K562 (cell line): ENCODE measurements at regions not wholly inside any gene's neighbourhood (a gene's known extent, or its start where the extent isn't known, plus 50 kb on each side); places are given as distances from the start of the nearest gene placed in this dataset.

Experiments
- ATAC-seq: fragments of 200-7000 bp; cut with Tn5 transposase; 3 replicates; pipeline ENCODE4 v1.9.1; 2020; ENCODE audit warnings: moderate library complexity
- BruUV-seq: library from RNA; stranded (reverse); fragments of 400-500 nt; replicated peaks from 2 replicates; lab custom pipeline; 2021; lab: Mats Ljungman, UMichigan
- CTCF ChIA-PET: fragments of 300-600 bp; formaldehyde crosslinking; extraction: SDS; loops from one replicate; lab custom pipeline; 2021; ENCODE audit warnings: low intra/inter-chr PET ratio; lab: Yijun Ruan, JAX
- POLR2A ChIA-PET: fragments of 300-600, 350-650 bp; sonication (Branson Sonifier 250); formaldehyde crosslinking; extraction: SDS; loops from one replicate; lab custom pipeline; 2021; ENCODE audit warnings: antibody characterized with exemption, inconsistent platforms; lab: Yijun Ruan, JAX
- DNase-seq, 4 experiments: peaks; one replicate each; pipeline versions ENCODE4 v3.0.0 to v3.0.0-alpha.2; 2011 to 2018; ENCODE audit warnings: low spot score in 3 of 4, mixed read lengths in 3 of 4; ENCODE audit errors: extremely low read depth in 1 of 4
- FAIRE-seq: peaks from 2 replicates; lab custom pipeline; 2011; peaks lifted over from hg19 to GRCh38; lab: Jason Lieb, UNC
- H2AFZ ChIP-seq: 2 replicates; pipeline ENCODE4 v1.6.0; 2011; ENCODE audit warnings: low read depth, low read length, control low read depth, inconsistent platforms
- H3K27ac ChIP-seq: fragments of 200-600 bp; 3 replicates; pipeline ENCODE4 v1.8.0; 2011; ENCODE audit warnings: low read depth, mild to moderate bottlenecking, control low read depth, inconsistent platforms, low read length, moderate library complexity, mixed read lengths; ENCODE audit errors: extremely low read depth
- H3K27me3 ChIP-seq, 2 experiments: fragments of 300-600 bp in 1 of 2; 2 replicates in 1 of 2; 3 replicates in 1 of 2; pipeline versions ENCODE4 v1.6.0 to v1.8.0; 2011; ENCODE audit warnings: inconsistent platforms in 2 of 2, low read length in 2 of 2, mild to moderate bottlenecking in 1 of 2, mixed read lengths in 1 of 2, moderate library complexity in 1 of 2; ENCODE audit not compliant: control insufficient read depth in 2 of 2, insufficient read depth in 2 of 2
- H3K36me3 ChIP-seq: fragments of 300-600 bp; 3 replicates; pipeline ENCODE4 v1.8.0; 2011; ENCODE audit warnings: mild to moderate bottlenecking, low read length, inconsistent platforms; ENCODE audit not compliant: control insufficient read depth, insufficient read depth
- H3K4me1 ChIP-seq, 2 experiments: fragments of 200-600 bp in 1 of 2; replicated peaks in 1 of 2; 2 replicates in 1 of 2; 3 replicates in 1 of 2; pipeline versions ENCODE4 v1.5.1 to v1.8.0; 2011; ENCODE audit warnings: inconsistent platforms in 2 of 2, low read length in 2 of 2, mild to moderate bottlenecking in 1 of 2, mixed read lengths in 1 of 2, moderate library complexity in 1 of 2; ENCODE audit not compliant: control insufficient read depth in 2 of 2, insufficient read depth in 2 of 2
- H3K4me2 ChIP-seq: 2 replicates; pipeline ENCODE4 v1.6.1; 2011; ENCODE audit warnings: low read length, control low read depth, inconsistent platforms, mixed read lengths; ENCODE audit not compliant: insufficient read depth
- H3K4me3 ChIP-seq: fragments of 200-600 bp; sonication (generic), shearing (Covaris generic); 2 replicates; pipeline ENCODE4 v1.5.1; 2016; ENCODE audit warnings: control low read depth, inconsistent platforms
- H3K79me2 ChIP-seq: fragments of 200-600 bp; 3 replicates; pipeline ENCODE4 v1.8.0; 2011; ENCODE audit warnings: low read length, inconsistent platforms; ENCODE audit not compliant: control insufficient read depth, insufficient read depth
- H3K9ac ChIP-seq, 2 experiments: 2 replicates each; pipeline versions ENCODE4 v1.6.0 to v1.6.1; 2011; ENCODE audit warnings: low read depth in 2 of 2, low read length in 2 of 2, control low read depth in 1 of 2, inconsistent platforms in 1 of 2, mild to moderate bottlenecking in 1 of 2, mixed read lengths in 1 of 2; ENCODE audit not compliant: insufficient read depth in 1 of 2
- H3K9me1 ChIP-seq: one replicate; pipeline ENCODE4 v1.6.0; 2011; ENCODE audit warnings: inconsistent platforms, mild to moderate bottlenecking, low read length, moderate library complexity; ENCODE audit not compliant: control insufficient read depth, insufficient read depth
- H3K9me3 ChIP-seq: replicated peaks from 2 replicates; pipeline ENCODE4 v1.5.1; 2011; ENCODE audit warnings: low read depth, low read length, inconsistent platforms; ENCODE audit not compliant: control insufficient read depth, insufficient read depth
- H4K20me1 ChIP-seq: replicated peaks from 2 replicates; pipeline ENCODE4 v1.6.1; 2011; ENCODE audit warnings: low read length, inconsistent platforms, mixed read lengths; ENCODE audit not compliant: control insufficient read depth, insufficient read depth
- CAMTA2 ChIP-seq: fragments of 250-450 bp; sonication (Bioruptor Pico); conservative IDR thresholded peaks from 2 replicates; pipeline ENCODE4 v1.5.1; 2022
- E2F1 ChIP-seq: sonication (generic); formaldehyde crosslinking; IDR thresholded peaks from 2 replicates; pipeline ENCODE4 v1.8.1; 2023; ENCODE audit warnings: mild to moderate bottlenecking, missing genetic modification reagents, moderate library complexity
- E2F8 ChIP-seq: fragments of 450-650 bp; IDR thresholded peaks from 2 replicates; pipeline ENCODE4 v1.7.1; 2018; ENCODE audit warnings: mild to moderate bottlenecking, low read depth; ENCODE audit not compliant: partially characterized antibody
- HNRNPUL1 ChIP-seq: fragments of 200-400 bp; formaldehyde crosslinking; IDR thresholded peaks from 2 replicates; pipeline ENCODE4 v1.6.1; 2017; ENCODE audit warnings: low read length
- KLF13 ChIP-seq: fragments of 450-650 bp; IDR thresholded peaks from 2 replicates; pipeline ENCODE4 v1.6.1; 2016; ENCODE audit warnings: missing genetic modification characterization, low read depth, mild to moderate bottlenecking, missing compliant biosample characterization, moderate library complexity, borderline replicate concordance
- MYNN ChIP-seq, 2 experiments: sonication (generic); formaldehyde crosslinking in 1 of 2; IDR thresholded peaks; 2 replicates each; pipeline versions ENCODE4 v1.5.0 to v1.6.1; 2016 to 2020; ENCODE audit warnings: antibody characterized with exemption in 1 of 2, missing genetic modification reagents in 1 of 2
- NELFE ChIP-seq: IDR thresholded peaks from 2 replicates; pipeline ENCODE4 v1.6.1; 2011; ENCODE audit warnings: mild to moderate bottlenecking; ENCODE audit not compliant: insufficient read depth, insufficient read length
- NR2C1 ChIP-seq, 2 experiments: fragments of 450-650 bp; IDR thresholded peaks; 2 replicates each; pipeline ENCODE4 v1.6.1; 2017; ENCODE audit warnings: mild to moderate bottlenecking in 2 of 2, antibody characterized with exemption in 1 of 2, inconsistent platforms in 1 of 2, missing compliant biosample characterization in 1 of 2, missing genetic modification characterization in 1 of 2
- RBM25 ChIP-seq: fragments of 200-400 bp; formaldehyde crosslinking; IDR thresholded peaks from 2 replicates; pipeline ENCODE4 v1.6.1; 2018; ENCODE audit warnings: low read length, low read depth, moderate library complexity; ENCODE audit not compliant: severe bottlenecking
- RERE ChIP-seq: sonication (generic); formaldehyde crosslinking; IDR thresholded peaks from 2 replicates; pipeline ENCODE4 v1.8.0; 2023; ENCODE audit warnings: missing genetic modification reagents, mild to moderate bottlenecking, borderline replicate concordance
- TRIM24 ChIP-seq, 2 experiments: fragments of 450-650 bp; IDR thresholded peaks; 2 replicates each; pipeline ENCODE4 v1.6.1; 2016
- ZNF184 ChIP-seq: sonication (generic); formaldehyde crosslinking; IDR thresholded peaks from 2 replicates; pipeline ENCODE4 v1.5.0; 2020; ENCODE audit warnings: missing genetic modification reagents
- ZNF197 ChIP-seq: fragments of 200-800 bp; sonication (Bioruptor generic); IDR thresholded peaks from 2 replicates; pipeline ENCODE4 v1.6.1; 2016; ENCODE audit warnings: low read depth, missing genetic modification characterization, missing compliant biosample characterization
- ZNF232 ChIP-seq: sonication (generic); formaldehyde crosslinking; IDR thresholded peaks from 2 replicates; pipeline ENCODE4 v1.8.0; 2022; ENCODE audit warnings: mild to moderate bottlenecking, missing genetic modification reagents
- WGBS: fragments of 100-300 bp; shearing (Covaris generic); methylation state at CpG from one replicate; pipeline ENCODE4 v1.1.6; 2016; ENCODE audit warnings: low coverage, mixed read lengths; ENCODE audit not compliant: insufficient coverage; ENCODE audit errors: missing lambda C conversion rate; 5-methylcytosine and 5-hydroxymethylcytosine counted together
- in situ Hi-C: fragments of 300-500 bp; cut with MboI; formaldehyde crosslinking; loops from 4 replicates; pipeline ENCODE4 v1.15.0; 2018; ENCODE audit warnings: inconsistent platforms, mixed read lengths
- intact Hi-C: fragments of 100-400 bp; cut with micrococcal nuclease; formaldehyde crosslinking; loops from 2 replicates; pipeline ENCODE4 v1.14.2; 2022

- Histone ChIP-seq H3K4me3 (no peak overlapping the region), H3K79me2 (no peaks in the 10 kb centered on the region), H3K27me3 (no peaks in the 10 kb centered on the region), H3K36me3 (no peaks in the 10 kb centered on the region), H3K9me1 (no peaks in the 10 kb centered on the region), H3K9ac (no peak overlapping the region), H3K4me2 (no peak overlapping the region), H3K9me3 (no peaks in the 10 kb centered on the region), H3K27ac (no peak overlapping the region), H4K20me1 (no peaks in the 10 kb centered on the region), H2AFZ (no peak overlapping the region), H3K4me1 (no peaks in the 10 kb centered on the region)
- intact Hi-C loops, result no loop called here
- TF ChIP-seq NR2C1 (IDR thresholded peaks at IDR 0.05) (no peak), NR2C1 (tag; IDR thresholded peaks at IDR 0.05) (no peak), CAMTA2 (no peak), HNRNPUL1 (no peak), ZNF197 (no peak), MYNN (IDR thresholded peaks at IDR 0.05) (no peak), MYNN (CRISPR knock-in tag; IDR thresholded peaks at IDR 0.05) (no peak), RERE (CRISPR knock-in tag) (no peak), RBM25 (no peak), E2F8 (no peak), ZNF232 (CRISPR knock-in tag) (no peak), TRIM24 (IDR thresholded peaks at IDR 0.05) (no peak), E2F1 (CRISPR knock-in tag) (no peak), NELFE (no peak), KLF13 (tag) (no peak), ZNF184 (CRISPR knock-in tag) (no peak)
- ATAC-seq (no peak), DNase-seq (peak in 1 of 4 experiments; percentile 0), FAIRE-seq (no peak)
- in situ Hi-C loops, result no loop called here
- ChIA-PET POLR2A (no interaction called here), CTCF (no interaction called here)
- WGBS, result 8% methylated on average over 3 of the region's 4 CpGs
- no TSS peak for BruUV-seq
Observed at GRCh38 chr13:70339738-70340137, 231.5 kb upstream of the KLHL1 start.
